SK-N-SH treated with all-trans-retinoic acid at 6 μM for 48 hours (cell line): ENCODE measurements at regions not wholly inside any gene's neighbourhood (a gene's known extent, or its start where the extent isn't known, plus 50 kb on each side); places are given as distances from the start of the nearest gene placed in this dataset.

Experiments used
- ATAC-seq: fragments of 200-7000 bp; cut with Tn5 transposase; 3 replicates; pipeline ENCODE4 v1.9.1; 2020; ENCODE audit warnings: mild to moderate bottlenecking, moderate library complexity
- ARNTL ChIP-seq: fragments of 450-650 bp; formaldehyde crosslinking; IDR thresholded peaks from 2 replicates; pipeline ENCODE4 v1.5.0; 2020; ENCODE audit warnings: low read depth, mild to moderate bottlenecking, moderate library complexity, borderline replicate concordance
- BACH2 ChIP-seq: fragments of 250-450 bp; sonication (Bioruptor Pico); IDR thresholded peaks from 2 replicates; pipeline ENCODE4 v1.9.0; 2021; ENCODE audit warnings: mild to moderate bottlenecking, borderline replicate concordance
- CREB5 ChIP-seq: fragments of 250-450 bp; sonication (Bioruptor Pico); IDR thresholded peaks from 2 replicates; pipeline ENCODE4 v1.5.1; 2020; ENCODE audit warnings: low read depth, mild to moderate bottlenecking, moderate library complexity
- CSRNP3 ChIP-seq: fragments of 250-450 bp; sonication (Bioruptor Pico); IDR thresholded peaks from 2 replicates; pipeline ENCODE4 v1.5.1; 2021; ENCODE audit warnings: mild to moderate bottlenecking, moderate library complexity
- ESRRG ChIP-seq: fragments of 250-450 bp; sonication (Bioruptor Pico); IDR thresholded peaks from 2 replicates; pipeline ENCODE4 v1.6.1; 2021; ENCODE audit warnings: mild to moderate bottlenecking
- ISL1 ChIP-seq: fragments of 250-450 bp; sonication (Bioruptor Pico); IDR thresholded peaks from 2 replicates; pipeline ENCODE4 v2.1.2; 2022; ENCODE audit warnings: mild to moderate bottlenecking, moderate library complexity
- OSR1 ChIP-seq: fragments of 250-450 bp; sonication (Bioruptor Pico); IDR thresholded peaks from 2 replicates; pipeline ENCODE4 v1.8.0; 2022; ENCODE audit warnings: moderate library complexity, mild to moderate bottlenecking, inconsistent platforms
- PATZ1 ChIP-seq: fragments of 250-450 bp; sonication (Bioruptor Pico); IDR thresholded peaks from 2 replicates; pipeline ENCODE4 v1.8.0; 2020; ENCODE audit warnings: mild to moderate bottlenecking, moderate library complexity, borderline replicate concordance
- POU6F1 ChIP-seq: fragments of 250-450 bp; sonication (Bioruptor Pico); IDR thresholded peaks from 2 replicates; pipeline ENCODE4 v1.8.0; 2021; ENCODE audit warnings: low read depth, mild to moderate bottlenecking, moderate library complexity, borderline replicate concordance
- RARB ChIP-seq: fragments of 250-450 bp; sonication (Bioruptor Pico); IDR thresholded peaks from 2 replicates; pipeline ENCODE4 v1.8.0; 2021; ENCODE audit warnings: mild to moderate bottlenecking, moderate library complexity
- TCF4 ChIP-seq: fragments of 250-450 bp; sonication (Bioruptor Pico); IDR thresholded peaks from 2 replicates; pipeline ENCODE4 v1.8.0; 2021; ENCODE audit warnings: mild to moderate bottlenecking, moderate library complexity, borderline replicate concordance
- TOX ChIP-seq: fragments of 250-450 bp; sonication (Bioruptor Pico); IDR thresholded peaks from 2 replicates; pipeline ENCODE4 v1.8.0; 2021; ENCODE audit warnings: mild to moderate bottlenecking, moderate library complexity, borderline replicate concordance
- TSHZ2 ChIP-seq: fragments of 250-450 bp; sonication (Bioruptor Pico); IDR thresholded peaks from 2 replicates; pipeline ENCODE4 v1.5.0; 2020; ENCODE audit warnings: mild to moderate bottlenecking, moderate library complexity
- ZC3H10 ChIP-seq: fragments of 250-450 bp; sonication (Bioruptor Pico); IDR thresholded peaks from 2 replicates; pipeline ENCODE4 v1.5.1; 2021; ENCODE audit warnings: mild to moderate bottlenecking, moderate library complexity
- ZFP3 ChIP-seq: fragments of 250-450 bp; sonication (Bioruptor Pico); IDR thresholded peaks from 2 replicates; pipeline ENCODE4 v1.5.0; 2020; ENCODE audit warnings: mild to moderate bottlenecking, moderate library complexity
- ZFP30 ChIP-seq: fragments of 450-650 bp; formaldehyde crosslinking; IDR thresholded peaks from 2 replicates; pipeline ENCODE4 v1.5.0; 2022; ENCODE audit warnings: mild to moderate bottlenecking, moderate library complexity
- ZNF565 ChIP-seq: fragments of 450-650 bp; formaldehyde crosslinking; conservative IDR thresholded peaks from 2 replicates; pipeline ENCODE4 v1.5.0; 2020; ENCODE audit warnings: low read depth, mild to moderate bottlenecking, moderate library complexity
- ZNF70 ChIP-seq: fragments of 450-650 bp; formaldehyde crosslinking; IDR thresholded peaks from 2 replicates; pipeline ENCODE4 v1.5.0; 2020; ENCODE audit warnings: mild to moderate bottlenecking, moderate library complexity
- ZNF8 ChIP-seq: fragments of 450-650 bp; formaldehyde crosslinking; IDR thresholded peaks from 2 replicates; pipeline ENCODE4 v1.5.0; 2020; ENCODE audit warnings: mild to moderate bottlenecking, moderate library complexity

- TF ChIP-seq TOX (CRISPR knock-in tag) = no peak
- no peak for TF ChIP-seq ZFP30 (CRISPR knock-in tag)
- TF ChIP-seq RARB (CRISPR knock-in tag) = no peak
- no peak for TF ChIP-seq ISL1 (CRISPR knock-in tag)
- TF ChIP-seq ZNF70 = no peak
- TF ChIP-seq BACH2 (CRISPR knock-in tag) = no peak
- TF ChIP-seq ZNF8 = no peak
- TF ChIP-seq ZNF565 (CRISPR knock-in tag) = no peak
- no peak for TF ChIP-seq OSR1 (CRISPR knock-in tag)
- TF ChIP-seq TSHZ2 (CRISPR knock-in tag) = no peak
- no peak for TF ChIP-seq PATZ1 (CRISPR knock-in tag)
- no peak for TF ChIP-seq ARNTL (CRISPR knock-in tag)
- TF ChIP-seq TCF4 = no peak
- TF ChIP-seq, all 23 proteins: peak for 0
Observed at GRCh38 chr2:120817956-120818325, 82.3 kb downstream of the GLI2 start.

GRCh38 chr2:120818441-120818920 lies 82.8 kb downstream of the GLI2 start:
- TF ChIP-seq ZC3H10 = no peak
- no peak for TF ChIP-seq BACH2 (CRISPR knock-in tag)
- no peak for TF ChIP-seq ESRRG (CRISPR knock-in tag)
- no peak for TF ChIP-seq TOX (CRISPR knock-in tag)
- no peak for TF ChIP-seq ZFP3 (CRISPR knock-in tag)
- no peak for TF ChIP-seq PATZ1 (CRISPR knock-in tag)
- no peak for TF ChIP-seq RARB (CRISPR knock-in tag)
- no peak for TF ChIP-seq ZNF565 (CRISPR knock-in tag)
- TF ChIP-seq CREB5 (CRISPR knock-in tag) = no peak
- TF ChIP-seq POU6F1 (CRISPR knock-in tag) = no peak
- no peak for TF ChIP-seq TCF4
- no peak for TF ChIP-seq ZNF8
- no peak for TF ChIP-seq CSRNP3 (CRISPR knock-in tag)
- TF ChIP-seq ISL1 (CRISPR knock-in tag) = no peak
- no peak for TF ChIP-seq ARNTL (CRISPR knock-in tag)
- peak; percentile 39; the same call in 2 of the 3 replicates for ATAC-seq

More at GRCh38 chr2:120817956-120818325, 82.3 kb downstream of the GLI2 start:
- ATAC-seq = no peak
